IMR-90 (cell line): ENCODE measurements at regions not wholly inside any gene's neighbourhood (a gene's known extent, or its start where the extent isn't known, plus 50 kb on each side); places are given as distances from the start of the nearest gene placed in this dataset.

Experiments
- BHLHE40 ChIP-seq: fragments of 150-350 bp; IDR thresholded peaks from 2 replicates; pipeline ENCODE4 v1.6.1; 2016; ENCODE audit warnings: mild to moderate bottlenecking, low read depth, low read length
- CEBPB ChIP-seq: IDR thresholded peaks from 2 replicates; pipeline ENCODE4 v1.6.1; 2012; ENCODE audit warnings: low read depth, low read length, improper control_type of control experiment
- CHD1 ChIP-seq: IDR thresholded peaks from 2 replicates; pipeline ENCODE4 v1.6.1; 2012; ENCODE audit warnings: low read depth, low read length, improper control_type of control experiment
- MAFK ChIP-seq: IDR thresholded peaks from 2 replicates; pipeline ENCODE4 v1.6.1; 2012; ENCODE audit warnings: low read depth, low read length, improper control_type of control experiment
- MAZ ChIP-seq: IDR thresholded peaks from 2 replicates; pipeline ENCODE4 v1.6.1; 2012; ENCODE audit warnings: low read depth, mild to moderate bottlenecking, low read length, improper control_type of control experiment, moderate library complexity, borderline replicate concordance
- MXI1 ChIP-seq: IDR thresholded peaks from 2 replicates; pipeline ENCODE4 v1.6.1; 2012; ENCODE audit warnings: low read depth, mild to moderate bottlenecking, low read length, moderate library complexity, borderline replicate concordance
- POLR2A ChIP-seq: IDR thresholded peaks from 2 replicates; pipeline ENCODE4 v1.6.1; 2012; ENCODE audit warnings: mild to moderate bottlenecking, low read depth, low read length
- RAD21 ChIP-seq: IDR thresholded peaks from 2 replicates; pipeline ENCODE4 v1.6.1; 2012; ENCODE audit warnings: low read length, improper control_type of control experiment
- RFX5 ChIP-seq: IDR thresholded peaks from 2 replicates; pipeline ENCODE4 v1.8.0; 2012; ENCODE audit warnings: low read depth, mild to moderate bottlenecking, low read length, moderate library complexity
- SMC3 ChIP-seq: fragments of 150-350 bp; IDR thresholded peaks from 2 replicates; pipeline ENCODE4 v1.6.1; 2016; ENCODE audit warnings: low read depth, mild to moderate bottlenecking, antibody characterized with exemption, low read length, moderate library complexity
- TF ChIP-seq, protein P1 (sequence below): conservative IDR thresholded peaks from 2 replicates; pipeline ENCODE4 v1.5.1; 2012; ENCODE audit warnings: mild to moderate bottlenecking, low read depth, low read length, improper control_type of control experiment
- TF ChIP-seq, protein P2 (sequence below): fragments of 150-350 bp; IDR thresholded peaks from 2 replicates; pipeline ENCODE4 v1.6.1; 2017; ENCODE audit warnings: mild to moderate bottlenecking, antibody characterized with exemption, low read length, low read depth

DNA sequence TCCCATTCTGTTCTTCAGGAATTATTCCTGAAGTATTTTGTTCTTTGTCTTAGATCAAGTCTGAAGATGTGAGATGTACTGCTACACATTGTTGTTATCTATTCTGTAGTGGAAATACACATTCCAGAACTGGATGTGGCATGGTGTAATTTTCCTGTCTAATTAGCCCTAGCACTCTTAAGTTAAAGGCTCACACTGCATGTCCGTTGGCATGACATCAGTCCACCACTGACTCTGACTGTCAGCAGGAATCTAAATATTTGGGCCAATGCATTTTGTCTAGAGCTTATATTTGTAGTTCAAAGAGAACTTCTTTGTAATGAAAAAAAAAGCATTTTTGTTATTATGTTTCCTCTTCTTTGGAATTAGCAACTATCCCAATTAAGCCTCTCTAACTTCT, 201.0 kb downstream of the S1PR1 start:
- TF ChIP-seq, protein P1, sequence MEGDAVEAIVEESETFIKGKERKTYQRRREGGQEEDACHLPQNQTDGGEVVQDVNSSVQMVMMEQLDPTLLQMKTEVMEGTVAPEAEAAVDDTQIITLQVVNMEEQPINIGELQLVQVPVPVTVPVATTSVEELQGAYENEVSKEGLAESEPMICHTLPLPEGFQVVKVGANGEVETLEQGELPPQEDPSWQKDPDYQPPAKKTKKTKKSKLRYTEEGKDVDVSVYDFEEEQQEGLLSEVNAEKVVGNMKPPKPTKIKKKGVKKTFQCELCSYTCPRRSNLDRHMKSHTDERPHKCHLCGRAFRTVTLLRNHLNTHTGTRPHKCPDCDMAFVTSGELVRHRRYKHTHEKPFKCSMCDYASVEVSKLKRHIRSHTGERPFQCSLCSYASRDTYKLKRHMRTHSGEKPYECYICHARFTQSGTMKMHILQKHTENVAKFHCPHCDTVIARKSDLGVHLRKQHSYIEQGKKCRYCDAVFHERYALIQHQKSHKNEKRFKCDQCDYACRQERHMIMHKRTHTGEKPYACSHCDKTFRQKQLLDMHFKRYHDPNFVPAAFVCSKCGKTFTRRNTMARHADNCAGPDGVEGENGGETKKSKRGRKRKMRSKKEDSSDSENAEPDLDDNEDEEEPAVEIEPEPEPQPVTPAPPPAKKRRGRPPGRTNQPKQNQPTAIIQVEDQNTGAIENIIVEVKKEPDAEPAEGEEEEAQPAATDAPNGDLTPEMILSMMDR, result no peak
- no peak for TF ChIP-seq BHLHE40
- TF ChIP-seq MAFK, result no peak
- no peak for TF ChIP-seq POLR2A
- no peak for TF ChIP-seq MAZ
- no peak for TF ChIP-seq SMC3
- TF ChIP-seq, protein P2, sequence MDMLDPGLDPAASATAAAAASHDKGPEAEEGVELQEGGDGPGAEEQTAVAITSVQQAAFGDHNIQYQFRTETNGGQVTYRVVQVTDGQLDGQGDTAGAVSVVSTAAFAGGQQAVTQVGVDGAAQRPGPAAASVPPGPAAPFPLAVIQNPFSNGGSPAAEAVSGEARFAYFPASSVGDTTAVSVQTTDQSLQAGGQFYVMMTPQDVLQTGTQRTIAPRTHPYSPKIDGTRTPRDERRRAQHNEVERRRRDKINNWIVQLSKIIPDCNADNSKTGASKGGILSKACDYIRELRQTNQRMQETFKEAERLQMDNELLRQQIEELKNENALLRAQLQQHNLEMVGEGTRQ, result no peak
- TF ChIP-seq CEBPB, result no peak
- TF ChIP-seq RAD21, result no peak
- TF ChIP-seq RFX5, result no peak
- TF ChIP-seq MXI1, result no peak
- no peak for TF ChIP-seq CHD1
